HG02870 (cell line): ENCODE measurements at regions not wholly inside any gene's neighbourhood (a gene's known extent, or its start where the extent isn't known, plus 50 kb on each side); places are given as distances from the start of the nearest gene placed in this dataset.
"Not testable (repeated sequence)": the region's sequence is repeated elsewhere in the genome, so short reads cannot be mapped to it uniquely, and the experiment has no call there.

Source experiments
- ATAC-seq: cut with Tn5 transposase; IDR thresholded peaks from one replicate; pipeline ENCODE4 v1.9.1; 2021; ENCODE audit warnings: mild to moderate bottlenecking, moderate library complexity; ENCODE audit not compliant: unreplicated experiment

- no peak for ATAC-seq
These were observed 133.2 kb downstream of the LARP7 start for GRCh38 chr4:112770114-112770513.

- no peak for ATAC-seq
These were observed 138.9 kb downstream of the LARP7 start for GRCh38 chr4:112775801-112776200.

GRCh38 chr4:112776535-112776934, 139.6 kb downstream of the LARP7 start:
- no peak for ATAC-seq

GRCh38 chr4:112778520-112778919, 141.6 kb downstream of the LARP7 start:
- no peak for ATAC-seq

- no peak for ATAC-seq
These were observed 156.1 kb downstream of the LARP7 start for GRCh38 chr4:112793033-112793432.

GRCh38 chr4:112800001-112800400, 163.1 kb downstream of the LARP7 start:
- ATAC-seq, result no peak

- ATAC-seq, result no peak
These were observed 164.4 kb downstream of the LARP7 start for GRCh38 chr4:112801341-112801740.

- no peak for ATAC-seq
These were observed 165.8 kb downstream of the LARP7 start for GRCh38 chr4:112802780-112803179.

GRCh38 chr4:112807083-112807482, 170.1 kb downstream of the LARP7 start:
- ATAC-seq, result peak; percentile 89

GRCh38 chr4:112808001-112808400, 171.1 kb downstream of the LARP7 start:
- no peak for ATAC-seq

GRCh38 chr4:112813790-112814189, 176.8 kb downstream of the LARP7 start:
- peak; percentile 59 for ATAC-seq

- ATAC-seq, result peak; percentile 89
These were observed 181.1 kb downstream of the LARP7 start for GRCh38 chr4:112817933-112818593.

GRCh38 chr4:112818594-112818965, 181.6 kb downstream of the LARP7 start:
- ATAC-seq, result peak; percentile 25

GRCh38 chr4:112819729-112820128, 182.8 kb downstream of the LARP7 start:
- no peak for ATAC-seq

- no peak for ATAC-seq
These were observed 186.2 kb downstream of the LARP7 start for GRCh38 chr4:112823156-112823555.

GRCh38 chr4:112823606-112824005, 186.7 kb downstream of the LARP7 start:
- ATAC-seq, result no peak

- no peak for ATAC-seq
These were observed 193.9 kb downstream of the LARP7 start for GRCh38 chr4:112830753-112831386.

GRCh38 chr4:112832493-112832892, 195.6 kb downstream of the LARP7 start:
- ATAC-seq, result no peak

GRCh38 chr4:112836895-112837294, 200.0 kb downstream of the LARP7 start:
- ATAC-seq, result no peak

- not testable (repeated sequence) for ATAC-seq
These were observed 201.1 kb downstream of the LARP7 start for GRCh38 chr4:112838015-112838414.

GRCh38 chr4:112840061-112840460, 203.1 kb downstream of the LARP7 start:
- ATAC-seq, result no peak

- ATAC-seq, result no peak
These were observed 203.7 kb downstream of the LARP7 start for GRCh38 chr4:112840619-112841018.

- no peak for ATAC-seq
These were observed 205.6 kb downstream of the LARP7 start for GRCh38 chr4:112842513-112842912.
